ENCODE measurements at regions not wholly inside any gene's neighbourhood (a gene's known extent, or its start where the extent isn't known, plus 50 kb on each side); places are given as distances from the start of the nearest gene placed in this dataset.
"Not testable (repeated sequence)": the region's sequence is repeated elsewhere in the genome, so short reads cannot be mapped to it uniquely, and the experiment has no call there.

- H3K27ac ChIP-seq = no peak overlapping the region
- TF ChIP-seq ZFX (IDR thresholded peaks at IDR 0.05) (no peak), CTCF (conservative IDR thresholded peaks at IDR 0.05) (no peak)
Observed at GRCh38 chr9:104374711-104375110, 129.4 kb upstream of the OR13F1 start.

GRCh38 chr9:104386013-104386412 is 118.0 kb upstream of the OR13F1 start:
- TF ChIP-seq ZFX (IDR thresholded peaks at IDR 0.05) (no peak), CTCF (conservative IDR thresholded peaks at IDR 0.05) (no peak)

GRCh38 chr9:104386425-104387069 is 117.5 kb upstream of the OR13F1 start:
- no peak for TF ChIP-seq ZFX (IDR thresholded peaks at IDR 0.05)
- TF ChIP-seq CTCF (conservative IDR thresholded peaks at IDR 0.05) = peak; percentile 84
- H3K27ac ChIP-seq = no peak overlapping the region

More at GRCh38 chr9:104386013-104386412, 118.0 kb upstream of the OR13F1 start:
- H3K27ac ChIP-seq = no peak overlapping the region

GRCh38 chr9:104388071-104388470 is 116.0 kb upstream of the OR13F1 start:
- H3K27ac ChIP-seq = no peak overlapping the region
- no peak for TF ChIP-seq ZFX (IDR thresholded peaks at IDR 0.05)
- TF ChIP-seq CTCF (conservative IDR thresholded peaks at IDR 0.05) = no peak

- H3K27ac ChIP-seq = no peak overlapping the region
- no peak for TF ChIP-seq ZFX (IDR thresholded peaks at IDR 0.05)
- TF ChIP-seq CTCF (conservative IDR thresholded peaks at IDR 0.05) = no peak
Observed at GRCh38 chr9:104389341-104389740, 114.7 kb upstream of the OR13F1 start.

- peak; percentile 39 for TF ChIP-seq CTCF (conservative IDR thresholded peaks at IDR 0.05)
- not testable (repeated sequence) for H3K27ac ChIP-seq
Observed at GRCh38 chr9:104394901-104395300, 109.2 kb upstream of the OR13F1 start.

GRCh38 chr9:104412238-104412637 is 91.8 kb upstream of the OR13F1 start:
- no peak for TF ChIP-seq ZFX (IDR thresholded peaks at IDR 0.05)
- TF ChIP-seq CTCF (conservative IDR thresholded peaks at IDR 0.05) = no peak
- no peak overlapping the region for H3K27ac ChIP-seq

All from C4-2B (cell line).